ENCODE measurements at regions not wholly inside any gene's neighbourhood (a gene's known extent, or its start where the extent isn't known, plus 50 kb on each side); places are given as distances from the start of the nearest gene placed in this dataset.

DNA sequence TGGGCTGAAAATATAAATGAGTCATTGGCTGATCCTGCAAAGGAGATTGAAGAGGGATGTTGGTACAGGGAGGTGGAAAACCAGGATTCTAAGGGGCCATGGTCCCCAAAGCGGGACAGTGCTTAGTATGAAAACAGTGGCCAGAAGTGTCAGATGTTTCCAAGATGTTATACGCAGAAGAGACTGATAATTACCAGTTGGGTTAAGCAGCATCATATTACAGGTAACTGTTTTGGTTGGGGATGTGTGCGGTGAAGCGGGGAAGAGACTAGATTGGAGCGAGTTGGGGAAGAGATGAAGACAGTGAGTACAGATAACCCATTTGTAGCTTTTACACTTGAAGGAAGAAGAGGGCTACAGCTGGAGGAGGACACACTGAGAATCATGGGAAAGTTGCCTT is 80.8 kb downstream of the PLEKHG1 start:
- no peak for TF ChIP-seq POLR2A (IDR thresholded peaks at IDR 0.05)
- TF ChIP-seq, protein P1, sequence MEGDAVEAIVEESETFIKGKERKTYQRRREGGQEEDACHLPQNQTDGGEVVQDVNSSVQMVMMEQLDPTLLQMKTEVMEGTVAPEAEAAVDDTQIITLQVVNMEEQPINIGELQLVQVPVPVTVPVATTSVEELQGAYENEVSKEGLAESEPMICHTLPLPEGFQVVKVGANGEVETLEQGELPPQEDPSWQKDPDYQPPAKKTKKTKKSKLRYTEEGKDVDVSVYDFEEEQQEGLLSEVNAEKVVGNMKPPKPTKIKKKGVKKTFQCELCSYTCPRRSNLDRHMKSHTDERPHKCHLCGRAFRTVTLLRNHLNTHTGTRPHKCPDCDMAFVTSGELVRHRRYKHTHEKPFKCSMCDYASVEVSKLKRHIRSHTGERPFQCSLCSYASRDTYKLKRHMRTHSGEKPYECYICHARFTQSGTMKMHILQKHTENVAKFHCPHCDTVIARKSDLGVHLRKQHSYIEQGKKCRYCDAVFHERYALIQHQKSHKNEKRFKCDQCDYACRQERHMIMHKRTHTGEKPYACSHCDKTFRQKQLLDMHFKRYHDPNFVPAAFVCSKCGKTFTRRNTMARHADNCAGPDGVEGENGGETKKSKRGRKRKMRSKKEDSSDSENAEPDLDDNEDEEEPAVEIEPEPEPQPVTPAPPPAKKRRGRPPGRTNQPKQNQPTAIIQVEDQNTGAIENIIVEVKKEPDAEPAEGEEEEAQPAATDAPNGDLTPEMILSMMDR (IDR thresholded peaks at IDR 0.05) = no peak

Data from body of pancreas (tissue), 4 donors.